GM20000 (cell line): ENCODE measurements at regions not wholly inside any gene's neighbourhood (a gene's known extent, or its start where the extent isn't known, plus 50 kb on each side); places are given as distances from the start of the nearest gene placed in this dataset.

Experiments
- DNase-seq: peaks from one replicate; pipeline ENCODE4 v3.0.0; 2012; ENCODE audit warnings: low spot score
- CTCF ChIP-seq: IDR thresholded peaks from 2 replicates; pipeline ENCODE4 v1.5.1; 2012; ENCODE audit warnings: mild to moderate bottlenecking, control low read depth; ENCODE audit errors: extremely low read depth, missing control alignments

GRCh38 chr16:79870016-79870886 lies 269.7 kb upstream of the MAF start:
- no peak for TF ChIP-seq CTCF
- DNase-seq, result no peak

- no peak for DNase-seq
- TF ChIP-seq CTCF, result no peak
These were observed 268.9 kb upstream of the MAF start for GRCh38 chr16:79869304-79870015.

GRCh38 chr16:79868841-79869240 lies 268.3 kb upstream of the MAF start:
- TF ChIP-seq CTCF, result no peak
- DNase-seq, result no peak

- no peak for DNase-seq
- no peak for TF ChIP-seq CTCF
These were observed 267.0 kb upstream of the MAF start for GRCh38 chr16:79867425-79867997.

- no peak for DNase-seq
- no peak for TF ChIP-seq CTCF
These were observed 265.4 kb upstream of the MAF start for GRCh38 chr16:79865918-79866317.

GRCh38 chr16:79864781-79865391 lies 264.3 kb upstream of the MAF start:
- no peak for TF ChIP-seq CTCF

More at GRCh38 chr16:79864781-79865391, 264.3 kb upstream of the MAF start:
- no peak for DNase-seq
